Fibroblast of peridontal ligament (primary cell): ENCODE measurements at regions not wholly inside any gene's neighbourhood (a gene's known extent, or its start where the extent isn't known, plus 50 kb on each side); places are given as distances from the start of the nearest gene placed in this dataset.

Experiments used
- DNase-seq: peaks from one replicate; pipeline ENCODE4 v3.0.0-alpha.2; 2010; ENCODE audit errors: extremely low read depth

GRCh38 chr17:6213859-6214258 is 143.7 kb downstream of the WSCD1 start:
- no peak for DNase-seq

DNA sequence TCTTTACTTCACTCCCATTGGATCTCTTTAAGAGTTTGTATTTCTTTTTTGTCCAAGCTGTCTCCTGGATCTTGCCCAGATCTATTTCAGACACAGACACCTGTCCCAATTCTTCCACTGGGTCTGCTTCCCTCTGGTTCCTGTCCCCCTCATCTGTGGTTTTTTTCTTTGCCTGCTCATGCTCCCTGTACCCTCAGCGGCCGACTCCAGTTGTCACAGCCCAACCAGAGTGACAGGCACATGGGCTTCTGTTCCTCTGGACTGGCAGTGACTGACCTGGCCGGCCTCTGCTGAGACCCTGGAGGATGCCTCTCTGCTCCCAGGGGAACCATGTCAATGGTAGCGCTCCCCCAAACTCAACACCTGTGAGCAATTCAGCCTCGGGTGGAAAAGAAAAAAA is 142.6 kb downstream of the WSCD1 start:
- DNase-seq, result no peak

DNA sequence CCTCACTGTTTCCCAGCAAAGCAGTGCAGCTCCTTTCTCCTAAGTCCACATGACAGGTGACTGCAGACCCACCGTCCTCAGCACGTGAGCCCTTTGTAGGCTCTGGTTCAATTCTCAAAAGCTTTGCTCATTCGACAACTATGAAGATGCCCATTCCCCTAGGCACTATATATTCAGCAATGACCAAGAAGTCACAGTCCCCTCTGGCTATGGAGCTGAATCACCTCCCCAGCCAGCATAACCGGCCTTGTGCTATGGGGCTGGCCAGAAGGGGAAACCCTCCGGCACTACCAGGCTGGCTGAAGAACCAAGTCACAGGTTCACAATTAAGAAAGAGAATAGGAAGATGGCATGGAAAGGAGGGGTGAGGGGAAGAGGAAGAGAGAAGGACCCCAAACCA is 139.7 kb downstream of the WSCD1 start:
- DNase-seq, result no peak

DNA sequence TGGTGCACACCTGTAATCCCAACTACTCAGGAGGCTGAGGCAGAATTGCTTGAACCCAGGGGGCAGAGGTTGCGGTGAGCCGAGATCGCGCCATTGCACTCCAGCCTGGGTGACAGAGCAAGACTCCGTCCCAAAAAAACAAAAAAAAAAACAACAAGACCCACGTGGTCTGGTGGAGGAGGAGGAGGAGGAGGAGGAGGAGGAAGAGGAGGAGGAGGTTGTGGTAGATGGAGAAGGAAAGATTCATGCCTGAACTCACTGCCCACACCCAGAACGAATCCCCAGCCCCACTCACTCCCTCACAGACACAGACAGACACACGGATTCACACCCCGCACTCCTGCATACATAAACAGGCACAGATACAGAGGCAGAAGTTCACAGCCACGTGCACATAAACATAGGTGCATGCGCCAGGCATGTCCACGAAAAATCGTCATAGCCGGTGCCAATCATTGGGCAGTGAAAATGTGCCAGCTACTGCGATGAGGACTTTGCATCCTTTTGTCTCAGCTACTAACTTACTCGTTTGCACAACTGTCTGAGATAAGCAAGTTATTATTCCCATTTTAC is 138.5 kb downstream of the WSCD1 start:
- no peak for DNase-seq

DNA sequence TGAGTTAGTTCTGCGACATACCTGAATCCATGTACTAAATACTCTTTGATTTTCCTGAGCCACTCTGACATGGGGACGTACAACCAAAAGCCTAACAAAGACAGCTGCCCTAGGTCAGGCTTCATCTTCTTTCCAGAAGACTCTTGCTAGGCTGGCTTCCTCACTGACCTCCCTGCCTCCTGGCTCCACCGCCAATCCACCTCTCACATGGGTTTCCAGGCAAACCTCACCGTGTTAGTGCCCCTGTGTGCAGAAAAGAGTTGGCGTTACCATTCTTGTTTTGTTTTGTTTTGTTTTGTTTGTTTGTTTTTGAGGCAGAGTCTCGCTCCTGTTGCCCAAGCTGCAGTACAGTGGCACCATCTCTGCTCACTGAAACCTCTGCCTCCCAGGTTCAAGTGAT is 135.3 kb downstream of the WSCD1 start:
- DNase-seq, result no peak

- DNase-seq, result no peak
These were observed 134.9 kb downstream of the WSCD1 start for GRCh38 chr17:6205033-6205432.

GRCh38 chr17:6204203-6204722 is 134.1 kb downstream of the WSCD1 start:
- no peak for DNase-seq

GRCh38 chr17:6196355-6196754 is 126.2 kb downstream of the WSCD1 start:
- DNase-seq, result no peak

DNA sequence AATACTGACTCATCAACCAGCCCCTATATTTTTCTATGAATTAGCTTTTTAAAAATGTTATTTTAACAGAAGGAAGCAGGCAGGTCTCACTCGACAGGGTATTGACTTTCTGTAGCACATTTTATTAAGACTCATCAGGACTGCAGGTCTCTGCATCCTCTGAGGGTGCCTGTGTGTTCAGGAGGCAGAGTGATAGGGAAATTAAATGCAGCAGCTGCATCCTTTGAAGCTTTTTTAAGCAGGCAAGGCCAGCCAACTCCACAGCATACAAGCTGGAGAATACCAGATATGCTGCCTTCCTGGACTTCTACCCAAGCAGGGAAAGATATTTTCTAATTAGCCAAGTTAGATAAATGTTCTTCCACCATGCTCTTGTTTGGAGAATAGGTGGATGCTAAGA is 124.9 kb downstream of the WSCD1 start:
- DNase-seq, result no peak

DNA sequence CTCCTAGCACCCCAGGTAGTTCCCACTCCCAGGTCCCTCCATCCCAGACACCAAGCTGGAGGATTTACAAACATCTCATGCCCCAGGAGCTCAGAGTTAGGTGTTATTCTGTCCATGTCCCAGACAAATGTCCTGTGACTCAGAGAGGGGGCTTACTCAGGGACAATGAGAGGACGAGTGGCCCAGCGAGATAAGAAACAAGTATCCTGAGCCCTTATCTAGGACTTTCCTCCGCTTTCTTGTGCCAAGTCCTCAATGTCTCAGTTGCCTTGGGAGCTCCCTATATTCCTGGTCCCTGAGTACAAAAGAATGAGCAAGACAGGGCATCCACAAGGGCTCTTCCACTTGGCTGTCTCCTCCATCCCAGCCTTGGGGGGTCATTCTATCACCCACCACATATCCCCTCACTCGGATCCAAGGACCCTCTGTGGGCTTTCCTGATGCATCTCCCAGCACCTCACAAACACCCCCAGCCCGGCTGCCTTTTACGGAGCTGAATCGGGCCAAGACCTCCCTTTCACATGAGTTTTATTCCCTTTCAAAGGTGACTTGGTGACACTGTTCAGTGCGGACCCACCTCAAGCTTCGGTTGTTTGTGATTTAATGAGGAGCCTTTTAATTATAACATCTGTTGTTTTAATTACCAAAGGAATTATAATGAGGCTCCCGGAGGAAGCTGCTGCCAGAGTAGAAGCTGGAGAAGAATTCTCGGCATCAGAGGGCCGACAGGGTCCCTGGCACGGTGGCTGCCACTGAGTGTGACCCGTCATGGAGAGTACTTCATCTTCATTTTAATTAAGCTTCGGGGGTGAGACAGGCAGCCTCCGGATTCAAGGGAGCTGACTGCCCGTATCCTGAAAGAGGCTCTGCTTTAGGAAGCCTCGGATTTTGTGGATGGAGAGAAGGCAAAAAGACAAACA is 121.5 kb downstream of the WSCD1 start:
- DNase-seq, result no peak

GRCh38 chr17:6187836-6188235 is 117.7 kb downstream of the WSCD1 start:
- no peak for DNase-seq

DNA sequence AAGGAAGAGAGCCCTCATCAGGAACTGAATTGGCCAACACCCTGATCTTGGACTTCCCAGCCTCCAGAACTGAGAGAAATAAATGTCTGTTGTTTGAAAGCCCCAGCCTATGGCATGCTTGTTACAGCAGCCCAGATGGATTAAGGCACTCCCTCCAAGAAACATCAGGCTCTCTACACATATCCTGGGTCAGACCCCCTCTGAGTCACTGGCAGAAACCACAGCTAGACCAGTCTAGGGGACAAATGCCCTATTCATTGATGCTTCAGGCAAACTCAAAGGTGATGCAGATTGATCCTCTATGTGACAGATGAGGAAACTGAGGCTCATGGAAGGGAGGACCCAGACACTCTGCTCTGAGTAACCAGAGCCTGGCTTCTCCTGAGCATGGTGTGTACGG is 116.8 kb downstream of the WSCD1 start:
- no peak for DNase-seq

- no peak for DNase-seq
These were observed 114.3 kb downstream of the WSCD1 start for GRCh38 chr17:6184508-6184907.

DNA sequence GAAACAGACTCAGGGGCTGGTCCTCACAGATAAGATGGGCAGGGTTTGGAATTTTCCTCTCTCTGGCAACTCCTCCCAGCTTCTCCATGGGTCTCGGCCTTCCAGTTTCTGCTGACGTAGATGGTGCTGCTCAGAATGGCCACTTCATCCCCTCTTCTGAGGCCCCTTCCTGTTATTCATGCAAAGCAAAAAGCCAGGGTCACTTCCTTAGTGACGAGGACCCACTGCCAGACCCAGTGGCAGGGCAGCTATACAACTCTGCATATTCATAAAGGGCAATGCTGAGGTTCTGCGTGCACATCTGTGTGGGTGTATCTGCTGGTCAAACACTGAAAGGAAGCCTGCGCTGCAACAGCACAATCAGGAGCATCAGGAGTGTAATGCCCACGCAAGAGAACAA is 108.8 kb downstream of the WSCD1 start:
- DNase-seq, result no peak

GRCh38 chr17:6177941-6178694 is 107.9 kb downstream of the WSCD1 start:
- DNase-seq, result no peak
